GM12878 (cell line): ENCODE measurements at regions not wholly inside any gene's neighbourhood (a gene's known extent, or its start where the extent isn't known, plus 50 kb on each side); places are given as distances from the start of the nearest gene placed in this dataset.

Experiments
- HCFC1 ChIP-seq: fragments of 150-350 bp; IDR thresholded peaks from 2 replicates; pipeline ENCODE4 v1.6.1; 2014; ENCODE audit warnings: low read length
- TAF1 ChIP-seq: IDR thresholded peaks from 2 replicates; pipeline ENCODE4 v1.6.1; 2011; ENCODE audit warnings: mild to moderate bottlenecking, low read depth, low read length, borderline replicate concordance

DNA sequence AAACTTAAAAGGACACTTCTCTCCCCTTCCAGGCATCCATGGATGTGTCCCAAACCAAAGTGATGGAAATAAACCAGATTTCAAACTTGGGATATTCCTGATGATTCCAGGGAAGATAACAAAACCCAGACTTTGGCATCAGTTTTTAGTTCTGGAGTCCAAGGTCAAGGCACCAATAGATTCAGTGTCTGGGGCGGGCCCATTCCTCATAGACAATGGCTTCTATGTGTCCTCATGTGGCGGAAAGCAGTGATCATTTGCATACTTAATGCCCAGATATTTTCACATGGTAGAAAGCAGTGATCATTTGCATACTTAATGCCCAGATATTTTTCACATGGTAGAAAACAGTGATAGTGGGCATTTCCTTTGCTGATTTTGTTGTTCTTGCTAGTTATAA lies 151.4 kb upstream of the DAP start:
- TF ChIP-seq HCFC1: no peak
- no peak for TF ChIP-seq TAF1
